ENCODE measurements at regions not wholly inside any gene's neighbourhood (a gene's known extent, or its start where the extent isn't known, plus 50 kb on each side); places are given as distances from the start of the nearest gene placed in this dataset.
"Not testable (repeated sequence)": the region's sequence is repeated elsewhere in the genome, so short reads cannot be mapped to it uniquely, and the experiment has no call there.

DNA sequence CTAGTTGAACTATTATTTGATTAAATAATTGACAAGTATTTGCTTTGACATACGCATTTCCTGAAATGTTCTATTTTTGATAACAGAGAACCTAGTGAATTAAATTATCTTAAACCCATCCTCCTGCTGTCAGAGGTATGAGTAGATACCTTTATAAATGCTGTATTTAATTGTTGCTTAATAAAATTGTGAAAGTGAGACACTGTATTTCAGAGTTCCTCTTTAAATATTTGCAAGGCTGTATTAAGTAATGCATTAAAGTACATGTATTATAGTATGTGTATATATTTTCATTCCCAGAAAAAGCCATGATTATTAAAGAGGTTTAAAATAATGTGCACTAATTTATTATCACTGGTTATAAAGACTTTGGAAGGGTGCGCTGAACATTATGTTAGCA, 483.8 kb downstream of the TFAP2B start:
- no peaks in the 10 kb centered on the region for H3K36me3 ChIP-seq
- intact Hi-C loops (cut with DNase I), result no loop called here
- no peak for DNase-seq (ENCODE audit: extremely low spot score in 2 of 2)
- H3K4me1 ChIP-seq, result peaks cover 4% of the 10 kb centered on the region
- no peaks in the 10 kb centered on the region for H3K27me3 ChIP-seq
- TF ChIP-seq CTCF (IDR thresholded peaks at IDR 0.05), result no peak
- no peak for TF ChIP-seq POLR2A (IDR thresholded peaks at IDR 0.05)
- TF ChIP-seq POLR2AphosphoS5 (IDR thresholded peaks at IDR 0.05; ENCODE audit: insufficient read depth in 1 of 2, low read depth in 1 of 2), result no peak
- no peaks in the 10 kb centered on the region for H3K9me3 ChIP-seq
- no peak overlapping the region for H3K4me3 ChIP-seq
- no peak overlapping the region for H3K27ac ChIP-seq

DNA sequence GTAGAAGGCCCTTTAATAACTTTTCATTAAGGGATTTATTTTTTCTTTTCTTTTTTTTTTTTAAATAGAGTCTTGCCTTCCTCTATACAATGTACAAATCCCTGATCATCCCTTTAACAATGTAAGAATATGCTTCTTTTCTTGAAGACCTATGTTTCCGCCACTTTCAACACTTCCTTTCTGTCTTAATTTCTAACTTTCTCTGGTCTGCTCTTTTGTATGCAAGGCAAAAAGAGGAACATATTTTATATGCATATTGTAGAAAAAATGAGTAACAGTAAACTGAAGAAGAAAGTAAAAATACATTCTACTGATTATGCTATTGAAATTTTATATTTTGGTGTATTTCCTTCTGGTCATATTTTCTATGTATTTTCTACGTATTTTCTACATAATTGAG, 484.7 kb downstream of the TFAP2B start:
- H3K27ac ChIP-seq, result no peak overlapping the region
- no peak overlapping the region for H3K4me3 ChIP-seq
- H3K4me1 ChIP-seq, result peaks cover 4% of the 10 kb centered on the region
- no peaks in the 10 kb centered on the region for H3K9me3 ChIP-seq
- no peak for DNase-seq (ENCODE audit: extremely low spot score in 2 of 2)
- H3K36me3 ChIP-seq, result no peaks in the 10 kb centered on the region
- no peaks in the 10 kb centered on the region for H3K27me3 ChIP-seq
- intact Hi-C loops (cut with DNase I), result no loop called here
- TF ChIP-seq CTCF (IDR thresholded peaks at IDR 0.05), result no peak
- no peak for TF ChIP-seq POLR2AphosphoS5 (IDR thresholded peaks at IDR 0.05; ENCODE audit: insufficient read depth in 1 of 2, low read depth in 1 of 2)

DNA sequence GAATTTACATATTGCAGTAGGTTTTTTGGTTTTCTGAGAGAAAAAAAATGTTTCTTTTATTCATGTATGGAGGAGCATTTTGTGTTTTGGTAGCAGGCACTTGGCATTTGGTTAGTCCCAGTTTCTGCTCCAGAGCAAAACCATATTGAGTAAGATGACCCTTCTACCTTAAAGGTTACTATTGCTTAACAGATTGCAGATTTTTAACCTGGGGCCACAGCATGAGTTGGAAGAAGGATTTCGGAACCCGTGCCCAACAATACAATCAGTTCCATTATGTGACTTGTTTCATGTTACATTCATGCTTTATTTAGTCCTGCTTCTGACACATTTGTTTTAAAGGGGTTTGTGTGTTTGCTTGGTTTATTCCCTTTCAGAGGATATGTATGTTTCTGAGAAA, 496.3 kb downstream of the TFAP2B start:
- H3K27ac ChIP-seq, result no peak overlapping the region
- intact Hi-C loops (cut with DNase I), result no loop called here
- H3K27me3 ChIP-seq, result no peaks in the 10 kb centered on the region
- DNase-seq (ENCODE audit: extremely low spot score in 2 of 2), result no peak
- no peaks in the 10 kb centered on the region for H3K9me3 ChIP-seq
- H3K36me3 ChIP-seq, result no peaks in the 10 kb centered on the region
- no peaks in the 10 kb centered on the region for H3K4me1 ChIP-seq
- TF ChIP-seq CTCF (IDR thresholded peaks at IDR 0.05), result no peak
- no peak for TF ChIP-seq POLR2AphosphoS5 (IDR thresholded peaks at IDR 0.05; ENCODE audit: insufficient read depth in 1 of 2, low read depth in 1 of 2)
- TF ChIP-seq POLR2A (IDR thresholded peaks at IDR 0.05), result no peak
- H3K4me3 ChIP-seq, result no peak overlapping the region

DNA sequence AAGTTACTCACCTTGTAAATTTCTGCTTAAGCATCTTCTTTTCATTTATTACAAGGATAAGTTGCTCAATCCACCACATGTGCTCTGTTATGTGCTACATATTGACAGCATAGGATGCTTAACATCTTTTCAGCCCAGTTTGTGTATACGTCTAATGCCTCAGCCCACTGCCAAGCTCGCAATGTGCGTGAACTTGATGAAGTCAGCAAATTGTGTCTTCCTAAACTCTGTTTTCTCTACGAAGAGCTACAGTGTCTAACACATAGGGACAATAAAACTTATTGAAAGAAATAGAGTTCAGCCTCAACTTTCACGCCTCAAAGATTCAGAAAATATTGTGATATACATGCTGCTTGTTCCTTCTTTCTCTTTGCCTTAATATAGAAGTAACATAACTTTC, 500.0 kb downstream of the TFAP2B start:
- DNase-seq (ENCODE audit: extremely low spot score in 2 of 2), result no peak
- Histone ChIP-seq H3K27me3 (no peaks in the 10 kb centered on the region), H3K9me3 (no peaks in the 10 kb centered on the region), H3K27ac (no peak overlapping the region), H3K36me3 (no peaks in the 10 kb centered on the region), H3K4me1 (no peaks in the 10 kb centered on the region), H3K4me3 (no peak overlapping the region)
- TF ChIP-seq CTCF (IDR thresholded peaks at IDR 0.05) (no peak), POLR2A (IDR thresholded peaks at IDR 0.05) (no peak), POLR2AphosphoS5 (IDR thresholded peaks at IDR 0.05; ENCODE audit: insufficient read depth in 1 of 2, low read depth in 1 of 2) (no peak)
- intact Hi-C loops (cut with DNase I), result no loop called here

DNA sequence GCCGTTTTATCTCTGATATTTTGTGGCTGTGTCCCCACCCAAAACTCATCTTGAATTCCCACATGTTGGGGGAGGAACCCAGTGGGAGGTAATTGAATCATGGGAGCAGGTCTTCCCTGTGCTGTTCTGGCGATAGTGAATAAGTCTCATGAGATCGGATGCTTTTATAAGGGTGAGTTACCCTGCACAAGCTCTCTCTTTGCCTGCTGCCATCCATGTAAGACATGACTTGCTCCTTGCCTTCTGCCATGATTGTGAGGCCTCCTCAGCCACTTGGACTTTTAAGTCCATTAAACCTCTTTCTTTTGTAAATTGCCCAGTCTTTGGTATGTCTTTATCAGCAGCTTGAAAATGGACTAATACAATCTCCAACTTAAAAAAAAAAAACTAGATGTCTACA, 502.8 kb downstream of the TFAP2B start:
- intact Hi-C loops (cut with DNase I); H3K27ac ChIP-seq; H3K9me3 ChIP-seq; H3K4me3 ChIP-seq; DNase-seq (ENCODE audit: extremely low spot score in 2 of 2); H3K36me3 ChIP-seq; H3K4me1 ChIP-seq; H3K27me3 ChIP-seq: not testable (repeated sequence)

DNA sequence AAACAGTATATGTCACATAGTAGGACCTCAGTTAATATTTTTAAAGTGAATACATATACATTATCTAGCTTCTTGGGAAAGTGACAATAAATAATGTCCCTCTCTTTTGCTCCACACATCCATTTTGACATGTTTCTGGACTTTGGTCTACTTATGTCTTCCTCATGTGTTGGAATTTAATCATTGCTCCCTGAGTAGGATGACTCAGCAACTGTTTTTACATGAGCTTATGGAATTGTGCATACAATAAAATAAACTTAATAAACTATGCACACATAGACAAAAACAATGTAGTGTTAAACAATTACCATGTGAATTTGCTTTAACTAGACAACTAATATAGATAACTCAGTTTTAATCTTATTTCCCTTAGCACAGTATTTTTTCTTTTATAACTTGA, 503.8 kb downstream of the TFAP2B start:
- H3K36me3 ChIP-seq, result no peaks in the 10 kb centered on the region
- intact Hi-C loops (cut with DNase I), result no loop called here
- no peak for DNase-seq (ENCODE audit: extremely low spot score in 2 of 2)
- H3K27me3 ChIP-seq, result no peaks in the 10 kb centered on the region
- TF ChIP-seq POLR2A (IDR thresholded peaks at IDR 0.05), result no peak
- no peak for TF ChIP-seq POLR2AphosphoS5 (IDR thresholded peaks at IDR 0.05; ENCODE audit: insufficient read depth in 1 of 2, low read depth in 1 of 2)
- no peak for TF ChIP-seq CTCF (IDR thresholded peaks at IDR 0.05)
- H3K4me1 ChIP-seq, result no peaks in the 10 kb centered on the region
- H3K9me3 ChIP-seq, result no peaks in the 10 kb centered on the region
- no peak overlapping the region for H3K4me3 ChIP-seq
- no peak overlapping the region for H3K27ac ChIP-seq

Measured in vagina (tissue), 2 donors.